T-helper 9 cell (primary cell): ENCODE measurements at regions not wholly inside any gene's neighbourhood (a gene's known extent, or its start where the extent isn't known, plus 50 kb on each side); places are given as distances from the start of the nearest gene placed in this dataset.
"Not testable (repeated sequence)": the region's sequence is repeated elsewhere in the genome, so short reads cannot be mapped to it uniquely, and the experiment has no call there.

Experiments used
- DNase-seq: peaks from one replicate; pipeline ENCODE4 v3.0.0-alpha.2; 2020

DNA sequence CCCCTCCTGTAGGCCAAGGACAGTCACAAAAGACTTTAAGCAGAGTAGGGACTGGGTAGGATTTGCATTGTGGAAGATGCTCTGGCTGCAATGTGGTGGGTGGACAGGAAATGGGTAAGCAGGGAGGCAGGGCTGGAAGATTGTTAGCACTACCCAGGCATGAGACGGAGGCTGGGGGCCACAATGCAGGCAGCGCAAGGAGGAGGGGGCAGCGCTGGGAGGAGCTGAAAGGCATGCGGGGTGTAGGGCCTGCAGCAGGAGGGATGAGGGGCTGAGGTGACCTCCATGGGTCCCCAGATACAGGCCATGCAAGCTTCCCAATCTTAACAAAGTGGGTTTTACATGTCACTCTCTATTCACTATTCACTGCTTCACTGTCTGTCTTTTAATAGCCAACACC, 213.1 kb downstream of the CXCL12 start:
- DNase-seq, result no peak

DNA sequence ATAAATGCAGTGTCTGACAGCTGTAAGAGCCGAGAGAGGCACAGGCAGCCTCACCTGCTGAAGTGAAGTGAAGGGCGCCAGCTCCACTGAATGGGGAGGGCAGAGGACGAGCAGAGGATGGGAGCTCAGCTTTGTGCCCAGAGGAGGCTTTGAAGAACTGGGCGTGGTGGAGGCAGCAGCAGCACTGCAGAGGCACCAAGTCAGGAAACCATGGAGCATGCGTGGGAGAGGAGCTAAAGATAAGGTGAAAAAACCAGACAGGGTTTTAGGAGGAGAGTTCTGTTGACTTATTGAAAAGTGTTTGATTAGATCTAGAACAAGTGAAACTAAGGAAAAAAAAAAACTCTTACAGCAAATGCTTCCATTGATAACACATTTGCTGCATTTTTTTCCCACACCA, 216.4 kb downstream of the CXCL12 start:
- DNase-seq, result no peak

DNA sequence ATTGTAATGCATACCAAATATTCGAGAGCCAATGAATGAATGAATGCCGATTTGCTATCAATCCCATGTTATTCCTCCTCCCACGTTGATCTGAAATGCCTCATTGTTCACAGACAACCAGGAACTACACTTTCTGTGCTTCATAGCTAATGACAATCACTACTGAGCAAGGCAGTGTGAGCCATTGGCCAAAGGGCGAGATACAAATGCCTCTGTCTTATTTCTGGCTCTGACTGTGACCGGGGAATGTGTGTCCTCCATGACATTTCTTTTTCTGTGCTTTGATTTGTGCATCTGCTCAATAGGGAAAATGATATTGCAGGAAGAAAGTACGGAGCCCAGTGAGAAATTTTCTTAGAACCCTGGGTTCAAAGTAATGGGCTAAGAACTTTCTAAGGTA, 217.1 kb downstream of the CXCL12 start:
- DNase-seq, result no peak

DNA sequence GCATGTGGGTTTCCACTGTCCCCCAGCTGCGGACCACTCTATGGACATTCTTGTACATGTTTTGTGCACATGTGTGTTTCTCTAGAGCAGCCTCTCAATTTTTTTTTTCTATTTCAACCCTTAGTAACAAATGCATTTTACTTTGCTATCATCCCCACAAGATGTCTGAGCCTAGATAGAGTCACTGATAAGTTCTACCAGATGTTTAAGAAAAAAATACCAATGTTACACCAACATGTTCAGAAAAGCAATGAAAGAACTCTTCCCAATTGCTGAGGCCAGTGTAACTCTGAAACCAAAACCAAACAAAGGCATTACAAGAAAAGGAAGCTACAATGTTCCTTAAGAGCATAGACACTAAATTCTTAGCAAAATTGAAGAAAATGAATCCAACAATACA, 218.5 kb downstream of the CXCL12 start:
- no peak for DNase-seq

DNA sequence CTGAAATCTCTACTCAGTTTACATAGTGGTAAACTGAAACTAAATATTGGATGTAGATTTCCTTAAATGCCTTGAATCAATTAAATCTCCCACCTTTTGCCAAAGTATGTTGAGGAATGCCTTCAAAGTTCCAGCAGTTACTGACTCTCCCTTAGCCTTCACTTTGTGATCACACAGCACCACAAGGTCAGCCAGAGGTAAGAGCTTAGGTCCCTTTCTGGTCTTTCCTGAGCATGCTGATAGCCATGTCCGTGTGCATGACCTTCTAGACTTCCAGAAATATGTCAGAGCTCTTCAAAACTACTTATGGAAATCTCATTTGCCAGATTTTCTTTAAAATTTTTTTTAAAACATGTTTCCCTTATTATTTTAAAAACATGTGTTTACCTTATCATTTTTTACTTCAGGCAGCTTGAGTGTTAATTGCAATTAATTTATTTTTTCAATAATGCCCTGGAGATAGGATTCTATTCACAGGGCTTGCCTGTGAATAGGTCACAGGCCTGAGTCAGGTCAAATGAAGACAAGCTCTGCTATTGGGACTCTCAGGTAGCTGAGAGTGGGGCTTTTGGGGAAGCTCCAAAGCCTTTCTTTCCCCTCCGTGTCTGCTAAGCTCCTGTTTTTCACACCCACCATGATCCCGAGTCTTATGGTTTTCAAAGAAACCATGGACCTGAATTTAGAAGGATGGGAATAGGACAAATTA, 220.5 kb downstream of the CXCL12 start:
- no peak for DNase-seq

DNA sequence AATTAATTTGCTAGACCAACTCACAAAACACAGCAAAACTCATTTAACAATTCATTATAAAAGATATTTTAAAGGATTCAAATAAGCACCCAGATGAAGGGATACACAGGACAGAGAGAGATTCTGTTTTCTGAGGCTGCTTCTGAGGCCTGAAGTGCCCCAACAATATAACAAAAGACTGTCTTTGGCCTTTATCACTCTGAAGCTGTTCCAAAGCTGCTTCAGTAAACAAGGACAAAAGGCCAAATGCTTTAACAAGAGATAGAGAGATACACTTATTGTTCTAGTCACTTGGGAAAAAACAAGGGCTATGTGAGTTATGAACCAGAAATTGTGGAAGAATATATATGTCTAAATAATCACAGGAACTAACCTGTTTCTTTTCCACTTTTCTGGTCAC, 223.7 kb downstream of the CXCL12 start:
- DNase-seq, result no peak

DNA sequence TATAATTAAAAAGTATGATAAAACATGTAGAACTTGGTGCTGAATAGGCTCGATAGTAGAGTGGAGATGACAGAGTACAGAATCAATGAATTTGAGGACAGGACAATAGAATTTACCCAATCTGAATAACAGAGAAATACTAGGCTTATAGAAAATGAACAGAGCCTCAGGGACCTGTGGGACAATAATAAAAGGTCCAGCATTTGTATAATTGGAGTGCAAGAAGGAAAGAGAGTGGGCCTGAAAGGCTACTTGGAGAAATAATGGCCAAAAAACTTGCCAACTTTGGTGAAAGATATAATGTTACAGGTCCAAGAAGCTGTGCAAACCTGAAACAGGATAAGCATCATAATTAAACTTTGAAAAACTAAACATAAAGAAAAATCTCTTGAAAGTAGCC, 227.3 kb downstream of the CXCL12 start:
- DNase-seq, result no peak

DNA sequence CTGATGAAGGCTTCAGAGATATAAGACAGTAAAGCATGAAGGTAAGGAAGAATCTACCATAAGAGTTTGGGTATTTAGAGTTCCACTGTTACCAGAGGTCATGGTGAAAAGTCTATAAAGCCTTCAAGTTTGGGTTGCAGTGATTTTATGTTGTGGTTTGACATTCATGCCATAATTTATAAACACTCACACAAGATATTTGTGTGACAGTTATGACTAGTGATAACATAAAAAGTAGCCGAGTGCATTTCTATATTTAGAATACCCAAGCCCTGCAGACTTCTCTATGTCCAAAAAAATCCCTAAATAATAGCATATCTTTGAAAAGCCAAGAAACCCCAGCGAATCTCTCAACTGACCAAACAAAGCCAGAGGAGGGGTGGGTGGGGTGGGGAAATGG, 229.9 kb downstream of the CXCL12 start:
- DNase-seq, result no peak

DNA sequence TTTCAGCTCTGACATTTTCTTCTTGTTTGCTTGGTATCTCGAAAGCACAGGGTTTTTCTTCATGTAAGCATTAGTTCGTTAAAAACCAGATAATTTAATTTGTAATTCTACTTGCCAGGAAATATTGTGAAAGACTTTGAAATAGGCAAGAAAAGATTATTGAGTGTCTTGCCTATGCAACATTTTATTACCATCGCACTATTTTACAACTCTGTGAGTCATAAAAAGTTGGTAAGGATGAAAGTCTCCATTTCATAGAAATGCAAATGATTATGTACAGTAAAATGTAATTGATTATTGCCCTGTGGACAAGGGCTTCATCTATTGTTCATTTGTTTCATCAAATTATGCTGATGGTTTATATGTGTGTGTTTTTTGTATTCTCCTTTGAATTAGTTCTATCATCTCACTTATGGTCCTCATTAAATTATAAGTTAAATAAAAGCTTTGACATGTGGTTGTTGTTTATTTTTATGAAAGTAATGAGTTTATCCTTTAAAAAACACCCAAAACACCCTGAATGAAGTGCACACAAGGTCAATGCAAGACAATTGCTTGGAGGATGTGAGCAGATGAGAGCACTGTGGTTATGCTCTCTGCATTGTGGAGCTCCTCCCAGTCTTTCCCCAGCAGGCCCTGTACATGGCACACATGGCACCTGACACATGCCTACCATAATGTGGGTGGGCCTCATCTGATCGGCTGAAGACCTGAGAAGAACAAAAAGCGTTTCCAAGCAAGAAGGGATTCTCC, 230.8 kb downstream of the CXCL12 start:
- DNase-seq, result no peak

DNA sequence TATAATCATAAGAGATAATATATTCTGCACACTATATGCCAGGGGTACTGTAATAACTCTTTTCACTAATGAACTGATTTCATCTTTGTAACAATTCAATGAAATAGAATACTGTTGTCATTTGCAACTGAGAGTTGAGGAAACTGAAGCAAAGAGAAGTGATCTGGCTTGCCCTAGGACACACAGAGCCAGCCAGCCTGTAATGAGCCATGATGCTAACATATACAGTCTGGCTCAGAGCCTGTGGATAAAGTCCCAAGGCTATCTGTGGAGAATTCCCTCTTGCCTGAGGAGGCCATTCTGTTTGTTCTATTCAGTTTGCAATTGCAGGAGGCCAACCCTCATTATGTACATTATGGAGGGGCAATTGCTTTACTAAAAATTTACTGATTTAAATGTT, 241.3 kb downstream of the CXCL12 start:
- no peak for DNase-seq

DNA sequence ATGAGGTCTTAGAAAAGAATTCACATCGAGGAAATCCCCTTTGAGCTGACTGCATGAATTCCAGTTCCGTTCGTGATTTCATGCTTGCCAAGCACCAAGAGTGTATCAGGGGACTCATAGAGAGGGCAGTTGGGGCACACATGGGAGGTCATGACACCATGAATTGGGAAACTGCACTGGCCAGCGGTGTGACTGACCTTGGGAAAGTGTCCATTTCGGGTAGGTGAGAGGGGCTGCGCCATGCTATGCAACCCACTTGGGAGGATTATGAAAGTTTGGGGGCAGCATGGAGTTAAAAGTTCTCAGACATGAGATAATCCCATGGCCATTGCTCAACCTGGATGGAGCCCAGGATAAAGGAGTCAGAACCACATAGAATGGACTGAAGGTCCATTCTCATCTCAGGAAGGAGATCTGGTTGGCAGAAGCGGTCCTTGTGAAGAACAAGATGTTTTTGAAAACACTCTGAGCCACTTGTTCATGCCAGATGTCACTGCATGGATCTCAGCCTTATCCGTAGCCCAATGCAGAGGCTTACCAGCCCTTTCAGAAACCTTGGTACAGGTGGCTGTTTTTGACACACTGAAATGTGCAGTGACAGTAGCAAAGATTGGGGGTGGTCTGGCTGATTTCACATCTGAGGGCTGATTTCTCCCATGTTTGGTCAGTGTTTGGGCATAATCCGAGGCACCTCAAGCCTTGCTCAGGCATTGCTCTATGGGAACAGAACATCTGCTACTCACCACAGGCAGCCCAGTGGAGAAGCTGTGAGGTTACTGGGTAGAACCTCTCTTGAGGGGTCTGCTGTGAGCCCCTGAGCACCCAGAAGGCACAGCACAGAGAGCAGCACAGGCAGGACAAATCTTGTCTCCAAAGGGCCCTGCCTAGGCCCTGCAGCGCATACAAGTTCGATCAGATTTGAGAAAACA, 252.3 kb downstream of the CXCL12 start:
- DNase-seq, result no peak

DNA sequence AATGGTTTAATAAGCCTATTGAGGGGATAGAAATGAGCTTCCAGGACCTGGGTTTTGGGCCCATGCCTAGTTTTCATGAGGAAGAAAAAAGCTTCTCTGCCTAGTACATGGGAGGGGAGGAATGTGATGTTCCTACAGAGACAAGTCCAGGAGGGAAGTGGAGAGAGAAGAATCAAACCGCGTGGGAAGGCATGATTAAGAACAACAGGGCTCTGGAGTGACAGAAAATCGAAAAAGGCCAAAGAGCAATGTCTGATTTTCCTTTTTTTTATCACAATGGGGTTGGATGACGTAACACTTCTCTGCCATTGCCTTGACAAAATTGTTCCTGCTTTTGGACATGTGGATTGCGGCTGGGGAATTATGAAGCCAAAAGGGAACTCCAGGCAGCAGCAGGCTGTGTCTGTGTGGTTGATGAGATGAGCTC, 258.6 kb downstream of the CXCL12 start:
- DNase-seq, result no peak

DNA sequence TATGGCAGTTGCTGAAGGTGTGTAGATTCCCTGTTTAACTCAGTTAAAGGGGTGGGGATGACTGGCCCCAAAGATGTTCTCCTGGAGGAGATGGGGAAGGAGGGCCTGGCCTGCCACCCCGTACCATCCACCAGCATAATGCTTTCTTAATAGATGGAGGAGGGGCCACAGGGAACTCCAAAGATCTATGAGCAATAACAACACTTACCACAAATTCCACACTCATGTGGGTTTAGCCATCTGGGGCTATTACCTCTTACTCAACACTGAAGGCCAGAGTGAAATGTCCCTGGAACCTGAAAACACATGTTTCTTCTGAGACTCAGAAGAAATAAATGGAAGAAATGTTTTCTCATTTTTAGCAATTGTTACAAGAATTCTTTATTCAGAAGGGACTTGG, 259.0 kb downstream of the CXCL12 start:
- DNase-seq, result no peak

DNA sequence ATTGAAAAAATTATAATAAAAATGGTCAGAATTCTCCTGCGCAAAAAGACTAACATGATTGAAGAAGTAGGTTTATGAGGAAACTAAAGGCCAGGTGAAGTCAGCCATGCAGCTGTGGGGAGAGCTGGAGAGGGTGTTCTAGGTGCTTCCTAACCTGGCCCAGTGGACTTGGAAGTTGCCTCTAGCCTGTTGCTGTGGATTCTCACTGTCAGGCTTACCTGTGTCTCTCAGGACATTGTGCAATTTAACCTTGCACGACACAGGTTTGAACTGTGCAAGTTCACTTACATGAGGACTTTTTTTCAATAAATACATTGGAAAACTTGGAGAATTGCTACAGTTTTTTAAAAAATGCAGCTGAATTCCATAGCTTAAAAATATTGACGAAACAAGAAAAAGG, 266.4 kb downstream of the CXCL12 start:
- DNase-seq, result no peak

DNA sequence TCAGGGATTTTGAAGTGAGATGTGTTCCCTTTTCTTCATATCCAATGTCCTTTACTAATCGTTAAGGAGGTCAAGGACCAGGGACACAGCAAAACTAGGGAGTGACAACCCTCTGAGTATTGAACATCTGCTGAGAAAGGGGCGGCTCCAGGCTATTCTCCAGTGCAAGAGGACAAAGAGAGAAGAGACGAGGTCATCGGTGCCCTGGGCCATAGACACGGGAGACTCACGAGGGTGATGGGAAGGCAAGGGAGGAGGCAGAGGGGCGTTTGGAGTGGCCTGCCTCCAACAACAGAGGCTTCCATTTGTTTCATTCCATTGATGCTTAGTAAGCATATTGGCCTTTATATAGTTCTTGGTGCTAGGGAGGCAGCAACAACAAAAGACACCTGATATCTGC, 268.4 kb downstream of the CXCL12 start:
- no peak for DNase-seq

DNA sequence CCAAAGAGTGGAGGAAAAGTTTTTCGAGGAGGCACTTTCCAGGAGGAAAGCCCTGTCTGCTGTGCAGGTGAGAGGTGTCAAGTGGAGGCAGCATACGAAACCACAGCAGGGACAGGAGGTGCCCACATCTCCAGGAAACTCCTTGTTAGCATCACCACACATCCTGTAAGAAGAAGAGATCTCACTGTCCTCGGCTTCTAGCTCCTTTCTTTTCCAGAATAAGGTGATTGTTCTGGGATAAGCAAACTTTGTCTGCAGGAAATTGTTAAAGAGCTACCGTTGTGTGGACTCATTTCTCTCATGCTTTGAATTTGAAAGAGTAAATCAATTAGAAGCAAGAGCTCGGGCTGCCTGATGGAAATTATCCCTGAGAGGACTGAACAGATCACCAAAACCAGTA, 269.4 kb downstream of the CXCL12 start:
- DNase-seq, result no peak

DNA sequence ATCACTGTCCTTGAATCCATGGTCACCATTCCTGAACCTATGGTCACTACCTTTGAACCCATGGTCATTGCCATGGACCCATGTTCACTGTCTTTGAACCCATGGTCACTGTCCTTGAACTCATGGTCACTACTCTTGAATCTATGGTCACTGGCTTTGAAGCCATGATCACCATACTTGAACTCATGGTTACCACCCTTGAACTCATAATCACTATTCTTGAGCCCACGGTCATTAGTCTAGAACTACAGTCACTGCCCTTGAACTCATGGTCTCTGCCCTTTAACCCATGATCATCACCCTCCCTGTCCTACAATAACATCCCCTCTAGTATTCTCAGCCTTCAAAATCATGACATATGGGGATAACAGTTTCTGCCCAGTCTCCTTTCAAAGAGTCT, 270.5 kb downstream of the CXCL12 start:
- DNase-seq, result no peak

DNA sequence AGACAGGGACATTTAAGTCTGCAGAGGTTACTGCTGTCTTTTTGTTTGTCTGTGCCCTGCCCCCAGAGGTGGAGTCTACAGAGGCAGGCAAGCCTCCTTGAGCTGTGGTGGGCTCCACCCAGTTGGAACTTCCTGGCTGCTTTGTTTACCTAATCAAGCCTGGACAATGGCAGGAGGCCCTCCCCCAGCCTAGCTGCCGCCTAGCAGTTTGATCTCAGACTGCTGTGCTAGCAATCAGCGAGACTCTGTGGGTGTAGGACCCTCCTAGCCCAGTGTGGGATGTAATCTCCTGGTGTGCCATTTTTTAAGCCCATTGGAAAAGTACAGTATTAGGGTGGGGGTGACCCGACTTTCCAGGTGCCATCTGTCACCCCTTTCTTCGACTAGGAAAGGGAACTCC, 272.6 kb downstream of the CXCL12 start:
- not testable (repeated sequence) for DNase-seq

DNA sequence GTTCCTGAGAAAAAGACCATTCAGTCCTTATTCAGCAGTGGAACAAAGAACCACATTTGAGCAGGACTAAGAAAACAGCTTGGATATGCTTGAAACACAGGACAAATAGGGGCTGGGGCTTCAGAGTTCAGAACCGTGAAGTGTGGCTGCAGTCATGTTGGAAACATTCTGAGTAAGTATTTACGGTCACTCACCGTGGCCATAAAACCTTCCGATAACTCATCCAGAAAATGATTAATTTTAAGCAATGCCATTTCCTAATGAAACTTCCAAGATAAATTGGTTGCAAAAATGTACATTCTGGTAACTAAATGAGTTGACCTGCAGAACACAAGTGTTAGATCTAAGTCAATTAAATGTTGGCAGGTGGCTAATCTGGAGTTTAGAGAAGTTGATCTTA, 279.2 kb downstream of the CXCL12 start:
- DNase-seq, result no peak

DNA sequence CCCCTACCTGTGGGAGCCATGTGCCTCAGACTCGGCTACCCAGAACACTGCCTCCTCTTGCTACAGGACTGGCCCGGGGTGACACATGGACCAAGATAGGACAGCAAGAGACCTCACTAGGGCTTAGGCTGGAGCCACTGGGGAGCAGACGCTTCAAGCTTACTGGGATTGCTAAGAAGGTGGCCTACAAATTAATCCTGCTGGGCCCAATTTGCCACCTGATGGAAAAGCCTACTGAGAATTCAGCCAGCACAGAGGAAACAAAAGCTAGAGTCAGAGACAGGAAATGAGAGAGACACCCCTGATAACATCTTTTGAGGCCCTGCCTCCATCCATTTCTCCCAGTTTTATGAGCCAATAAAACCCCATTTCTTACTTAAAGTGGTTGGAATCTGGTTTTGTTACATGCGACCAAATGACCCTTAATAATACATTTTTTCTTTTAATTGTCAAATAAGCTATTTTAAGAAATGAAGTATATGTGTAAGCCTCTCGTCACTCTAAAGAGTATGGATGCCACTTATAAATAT, 282.1 kb downstream of the CXCL12 start:
- no peak for DNase-seq

DNA sequence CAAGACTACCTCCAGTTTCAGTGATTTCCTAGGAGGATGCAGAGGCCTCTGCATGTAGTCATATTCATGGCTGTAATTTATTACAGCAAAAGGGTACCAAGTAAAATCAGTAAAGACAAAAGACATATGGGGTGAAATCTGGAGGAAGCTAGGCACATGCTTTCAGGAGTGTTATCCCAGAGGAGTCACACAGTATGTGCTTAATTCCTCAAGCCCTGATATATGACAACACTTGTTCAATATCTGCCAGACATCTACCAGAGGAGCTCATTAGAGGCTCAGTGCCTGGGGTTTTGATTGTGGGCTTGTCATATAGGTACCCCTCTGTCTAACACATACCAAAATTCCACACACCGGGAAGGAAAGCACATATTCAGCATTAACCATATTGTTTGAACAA, 283.8 kb downstream of the CXCL12 start:
- DNase-seq, result no peak

DNA sequence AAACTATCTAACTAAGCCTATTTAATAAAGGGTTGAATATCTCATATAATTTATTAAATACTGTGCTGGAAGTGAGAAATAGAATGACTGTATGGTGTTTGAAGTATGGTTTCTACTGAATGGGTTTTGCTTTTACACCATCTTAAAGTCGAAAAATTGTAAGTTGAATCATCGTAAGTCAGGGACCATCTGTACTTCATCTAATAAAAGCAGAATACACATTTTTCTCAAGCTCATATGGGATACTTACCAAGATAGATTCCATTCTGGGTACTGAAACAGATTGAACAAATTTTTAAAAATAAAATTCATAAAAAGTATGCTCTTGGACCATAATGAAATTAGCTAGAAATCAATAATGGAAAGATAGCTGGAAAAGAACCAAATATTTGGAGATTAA, 285.4 kb downstream of the CXCL12 start:
- DNase-seq, result no peak

DNA sequence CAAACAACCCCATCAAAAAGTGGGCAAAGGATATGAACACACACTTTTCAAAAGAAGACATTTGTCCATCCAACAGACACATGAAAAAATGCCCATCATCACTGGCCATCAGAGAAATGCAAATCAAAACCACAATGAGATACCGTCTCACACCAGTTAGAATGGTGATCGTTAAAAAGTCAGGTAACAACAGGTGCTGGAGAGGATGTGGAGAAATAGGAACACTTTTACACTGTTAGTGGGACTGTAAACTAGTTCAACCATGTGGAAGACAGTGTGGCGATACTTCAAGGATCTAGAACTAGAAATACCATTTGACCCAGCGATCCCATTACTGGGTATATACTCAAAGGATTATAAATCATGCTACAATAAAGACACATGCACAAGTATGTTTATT, 288.7 kb downstream of the CXCL12 start:
- DNase-seq, result not testable (repeated sequence)
